GM23248 (cell line): ENCODE measurements at regions not wholly inside any gene's neighbourhood (a gene's known extent, or its start where the extent isn't known, plus 50 kb on each side); places are given as distances from the start of the nearest gene placed in this dataset.
"Not testable (repeated sequence)": the region's sequence is repeated elsewhere in the genome, so short reads cannot be mapped to it uniquely, and the experiment has no call there.

Experiments used
- DNase-seq: peaks from one replicate; pipeline ENCODE4 v3.0.0-alpha.2; 2015
- H2AFZ ChIP-seq: fragments of 200-600 bp; sonication (generic); 2 replicates; pipeline ENCODE4 v1.6.1; 2016; ENCODE audit warnings: antibody characterized with exemption
- H3F3A ChIP-seq: fragments of 200-600 bp; sonication (generic); 2 replicates; pipeline ENCODE4 v1.6.1; 2016; ENCODE audit warnings: mild to moderate bottlenecking, antibody characterized with exemption, mixed run types; ENCODE audit not compliant: insufficient read depth
- H3K27ac ChIP-seq: fragments of 200-600 bp; sonication (generic); 2 replicates; pipeline ENCODE4 v1.5.1; 2016; ENCODE audit warnings: mild to moderate bottlenecking
- H3K27me3 ChIP-seq: fragments of 200-600 bp; sonication (generic); replicated peaks from 2 replicates; pipeline ENCODE4 v1.6.1; 2016; ENCODE audit warnings: mild to moderate bottlenecking; ENCODE audit not compliant: insufficient read depth
- H3K36me3 ChIP-seq: fragments of 200-600 bp; sonication (generic); 2 replicates; pipeline ENCODE4 v1.6.1; 2016; ENCODE audit warnings: low read depth, mild to moderate bottlenecking
- H3K4me1 ChIP-seq: fragments of 200-600 bp; sonication (generic); 2 replicates; pipeline ENCODE4 v1.6.1; 2016; ENCODE audit warnings: mild to moderate bottlenecking; ENCODE audit not compliant: insufficient read depth
- H3K4me2 ChIP-seq: fragments of 200-600 bp; sonication (generic); one replicate; pipeline ENCODE4 v1.6.1; 2016; ENCODE audit warnings: mild to moderate bottlenecking; ENCODE audit not compliant: unreplicated experiment
- H3K4me3 ChIP-seq: fragments of 200-600 bp; sonication (generic); 2 replicates; pipeline ENCODE4 v1.5.1; 2016; ENCODE audit warnings: mild to moderate bottlenecking
- H3K79me2 ChIP-seq: fragments of 200-600 bp; sonication (generic); 2 replicates; pipeline ENCODE4 v1.6.1; 2016; ENCODE audit warnings: mild to moderate bottlenecking; ENCODE audit not compliant: insufficient read depth
- H3K9ac ChIP-seq: fragments of 200-600 bp; sonication (generic); 2 replicates; pipeline ENCODE4 v1.6.1; 2016; ENCODE audit warnings: mild to moderate bottlenecking
- H3K9me2 ChIP-seq: fragments of 200-600 bp; sonication (generic); 2 replicates; pipeline ENCODE4 v1.6.1; 2016; ENCODE audit warnings: mixed run types, mild to moderate bottlenecking, moderate library complexity; ENCODE audit not compliant: insufficient read depth
- H3K9me3 ChIP-seq: fragments of 200-600 bp; sonication (generic); one replicate; pipeline ENCODE4 v1.6.1; 2017; ENCODE audit warnings: low read depth
- H4K20me1 ChIP-seq: fragments of 200-600 bp; sonication (generic); 2 replicates; pipeline ENCODE4 v1.6.0; 2016; ENCODE audit not compliant: insufficient read depth
- EZH2 ChIP-seq: fragments of 200-600 bp; sonication (generic); IDR thresholded peaks from 2 replicates; pipeline ENCODE4 v1.6.1; 2018; ENCODE audit warnings: antibody characterized with exemption, mild to moderate bottlenecking; ENCODE audit not compliant: insufficient read depth, poor library complexity, severe bottlenecking
- EZH2phosphoT487 ChIP-seq: fragments of 200-600 bp; sonication (generic); IDR thresholded peaks from 2 replicates; pipeline ENCODE4 v1.6.1; 2018; ENCODE audit warnings: antibody characterized with exemption, moderate library complexity, mild to moderate bottlenecking, low read depth; ENCODE audit not compliant: insufficient read depth
- WGBS, 2 experiments: methylation state at CpG; one replicate each; pipeline ENCODE4 v1.1.6; 2015 to 2017; ENCODE audit warnings: low lambda C conversion rate in 2 of 2, low coverage in 1 of 2; ENCODE audit errors: missing lambda C conversion rate in 2 of 2; 5-methylcytosine and 5-hydroxymethylcytosine counted together
- in situ Hi-C: fragments of 300-500 bp; cut with MboI; formaldehyde crosslinking; loops from 2 replicates; pipeline ENCODE4 v1.15.0; 2020

DNA sequence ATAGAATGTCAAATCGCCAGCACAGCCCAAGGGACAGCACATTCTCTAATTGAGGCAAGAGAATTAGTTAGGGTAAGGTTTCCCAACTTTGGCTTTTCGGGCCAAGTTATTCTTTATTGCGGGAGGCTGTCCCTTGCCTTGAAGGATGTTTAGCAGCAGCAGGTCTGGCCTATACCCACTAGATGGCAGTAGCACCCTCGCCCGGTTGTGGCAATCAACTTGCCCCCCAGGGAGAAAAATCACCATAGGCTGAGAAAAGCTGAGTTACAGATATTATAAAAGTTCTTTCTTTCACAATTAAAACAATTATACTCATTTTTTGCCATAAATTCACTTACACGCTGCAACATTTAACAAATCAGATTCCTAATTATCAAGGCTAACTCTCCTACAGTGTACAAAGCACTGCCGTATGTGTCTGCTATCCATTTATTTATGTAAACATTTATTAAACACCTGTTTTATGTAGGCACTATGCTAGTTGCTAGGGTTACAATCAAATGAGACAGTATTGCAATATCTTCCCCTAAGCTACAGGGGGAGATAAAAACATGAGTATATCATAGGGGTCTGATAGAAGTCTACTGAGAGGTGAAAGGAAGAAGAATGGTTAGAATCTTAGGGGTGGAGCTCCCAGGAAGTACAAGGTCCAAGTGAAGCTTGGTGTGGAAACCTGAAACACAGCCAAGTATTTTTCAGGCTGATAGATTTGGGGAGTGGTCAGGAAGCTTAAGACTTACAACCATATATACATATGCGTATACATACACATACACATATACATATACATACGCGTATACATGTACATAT, 452.3 kb downstream of the RAB38 start:
- Histone ChIP-seq H2AFZ (0 out of 2 replicates have a peak overlapping the region, but pooled peaks have one; percentile 59), H4K20me1 (no peaks in the 10 kb centered on the region), H3K27me3 (no peaks in the 10 kb centered on the region), H3K4me1 (no peaks in the 10 kb centered on the region), H3K27ac (no peak overlapping the region), H3K79me2 (no peaks in the 10 kb centered on the region), H3F3A (no peaks in the 10 kb centered on the region), H3K9me2 (no peaks in the 10 kb centered on the region), H3K9ac (no peak overlapping the region), H3K9me3 (no peaks in the 10 kb centered on the region), H3K4me2 (no peak overlapping the region), H3K36me3 (no peaks in the 10 kb centered on the region), H3K4me3 (no peak overlapping the region)
- peak; percentile 60 for DNase-seq
- 63 to 69% methylated on average over 10 of the region's 10 CpGs for WGBS, 2 experiments
- in situ Hi-C loops, result no loop called here
- TF ChIP-seq EZH2, result no peak
- TF ChIP-seq EZH2phosphoT487, result no peak

GRCh38 chr11:87719326-87720073, 455.7 kb downstream of the RAB38 start:
- peak overlapping the region; percentile 46; the same call in 1 of the 2 replicates for H2AFZ ChIP-seq
- no peaks in the 10 kb centered on the region for H3K36me3 ChIP-seq
- in situ Hi-C loops, result no loop called here
- peaks cover 12% of the 10 kb centered on the region; the same call in 1 of the 2 replicates for H3K27me3 ChIP-seq
- H3K4me3 ChIP-seq, result 0 out of 2 replicates have a peak overlapping the region, but pooled peaks have one; percentile 20
- DNase-seq, result peak; percentile 14
- H3K4me1 ChIP-seq, result no peaks in the 10 kb centered on the region
- WGBS, 2 experiments, result 37 to 40% methylated on average over 5 of the region's 5 CpGs
- H3K9me3 ChIP-seq, result no peaks in the 10 kb centered on the region
- no peak overlapping the region for H3K27ac ChIP-seq
- H3F3A ChIP-seq, result no peaks in the 10 kb centered on the region
- H3K79me2 ChIP-seq, result no peaks in the 10 kb centered on the region
- H4K20me1 ChIP-seq, result no peaks in the 10 kb centered on the region
- H3K9ac ChIP-seq, result no peak overlapping the region
- no peaks in the 10 kb centered on the region for H3K9me2 ChIP-seq
- peak overlapping the region; percentile 46 for H3K4me2 ChIP-seq
- TF ChIP-seq EZH2 (no peak), EZH2phosphoT487 (no peak)

GRCh38 chr11:87712802-87713202, 462.4 kb downstream of the RAB38 start:
- no peak for DNase-seq
- no peak overlapping the region for H3K4me3 ChIP-seq
- in situ Hi-C loops, result no loop called here
- H3F3A ChIP-seq, result no peaks in the 10 kb centered on the region
- no peaks in the 10 kb centered on the region for H3K79me2 ChIP-seq
- H3K9me2 ChIP-seq, result no peaks in the 10 kb centered on the region
- H3K9me3 ChIP-seq, result no peaks in the 10 kb centered on the region
- no peak overlapping the region for H3K9ac ChIP-seq
- no peaks in the 10 kb centered on the region for H3K36me3 ChIP-seq
- H3K27ac ChIP-seq, result no peak overlapping the region
- H3K4me2 ChIP-seq, result no peak overlapping the region
- H4K20me1 ChIP-seq, result no peaks in the 10 kb centered on the region
- WGBS, 2 experiments, result 34 to 40% methylated on average over 3 of the region's 3 CpGs
- peaks cover 12% of the 10 kb centered on the region; the same call in 1 of the 2 replicates for H3K27me3 ChIP-seq
- H3K4me1 ChIP-seq, result no peaks in the 10 kb centered on the region
- no peak for TF ChIP-seq EZH2phosphoT487
- no peak for TF ChIP-seq EZH2
- no peak overlapping the region for H2AFZ ChIP-seq

DNA sequence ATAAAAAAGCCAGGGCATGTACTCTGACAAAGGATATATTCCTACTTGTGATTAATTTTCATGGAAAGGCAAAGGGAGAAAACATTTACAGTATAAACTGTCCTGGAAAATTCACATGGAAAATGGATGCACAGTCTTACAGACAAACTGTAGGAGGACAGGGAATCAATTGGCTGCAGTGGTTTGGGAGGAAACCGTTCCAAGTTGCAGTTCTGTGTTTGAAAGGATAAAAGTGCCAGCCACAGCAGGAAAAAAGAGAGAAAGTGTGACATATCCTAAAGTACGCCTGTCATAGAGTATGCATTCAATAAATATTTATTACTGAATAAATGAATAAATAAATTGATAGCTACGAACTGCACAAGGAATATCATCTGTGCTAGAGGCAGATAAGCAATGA, 462.9 kb downstream of the RAB38 start:
- H2AFZ ChIP-seq, result no peak overlapping the region
- in situ Hi-C loops, result no loop called here
- no peak overlapping the region for H3K27ac ChIP-seq
- no peak for DNase-seq
- H3K4me3 ChIP-seq, result no peak overlapping the region
- H3K36me3 ChIP-seq, result no peaks in the 10 kb centered on the region
- no peaks in the 10 kb centered on the region for H3K9me2 ChIP-seq
- H3K9me3 ChIP-seq, result no peaks in the 10 kb centered on the region
- TF ChIP-seq EZH2, result no peak
- no peak for TF ChIP-seq EZH2phosphoT487
- no peaks in the 10 kb centered on the region for H4K20me1 ChIP-seq
- H3K9ac ChIP-seq, result no peak overlapping the region
- H3F3A ChIP-seq, result no peaks in the 10 kb centered on the region
- no peak overlapping the region for H3K4me2 ChIP-seq
- H3K4me1 ChIP-seq, result no peaks in the 10 kb centered on the region
- peaks cover 8% of the 10 kb centered on the region; the same call in 1 of the 2 replicates for H3K27me3 ChIP-seq
- no peaks in the 10 kb centered on the region for H3K79me2 ChIP-seq
- WGBS, 2 experiments, result 14 to 16% methylated on average over 3 of the region's 3 CpGs

DNA sequence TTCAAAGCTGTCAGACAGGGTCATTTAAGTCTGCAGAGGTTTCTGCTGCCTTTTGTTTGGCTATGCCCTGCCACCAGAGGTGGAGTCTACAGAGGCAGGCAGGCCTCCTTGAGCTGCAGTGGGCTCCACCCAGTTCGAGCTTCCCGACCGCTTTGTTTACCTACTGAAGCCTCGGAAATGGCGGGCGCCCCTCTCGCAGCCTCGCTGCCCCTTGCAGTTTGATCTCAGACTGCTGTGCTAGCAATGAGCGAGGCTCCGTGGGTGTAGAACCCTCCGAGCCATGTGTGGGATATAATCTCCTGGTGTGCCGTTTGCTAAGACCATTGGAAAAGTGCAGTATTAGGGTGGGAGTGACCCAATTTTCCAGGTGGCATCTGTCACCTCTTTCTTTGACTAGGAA, 471.7 kb downstream of the RAB38 start:
- 70 to 76% methylated on average over 12 of the region's 12 CpGs for WGBS, 2 experiments
- H3K9ac ChIP-seq, H3K27ac ChIP-seq, DNase-seq, H3K79me2 ChIP-seq, H4K20me1 ChIP-seq, H2AFZ ChIP-seq, H3K27me3 ChIP-seq, H3K4me3 ChIP-seq, H3F3A ChIP-seq, H3K9me2 ChIP-seq, H3K36me3 ChIP-seq, H3K9me3 ChIP-seq, in situ Hi-C loops, H3K4me1 ChIP-seq, H3K4me2 ChIP-seq: not testable (repeated sequence)
